ENCODE measurements at regions not wholly inside any gene's neighbourhood (a gene's known extent, or its start where the extent isn't known, plus 50 kb on each side); places are given as distances from the start of the nearest gene placed in this dataset.

GRCh38 chr4:180811556-180811955, 1431.6 kb upstream of the TENM3 start:
- Histone ChIP-seq H4K20me1 (ENCODE audit: insufficient read depth, low read length) (no peaks in the 10 kb centered on the region), H3K4me2 (ENCODE audit: low read depth, low read length) (no peak overlapping the region), H3K4me3 (replicated peaks in 1 of 3; ENCODE audit: insufficient read depth in 1 of 3, low read depth in 2 of 3, low read length in 3 of 3) (no peak overlapping the region), H3K4me1 (ENCODE audit: insufficient read depth, low read length) (no peaks in the 10 kb centered on the region), H3K9ac (ENCODE audit: insufficient read depth, low read depth, low read length) (no peak overlapping the region), H3K79me2 (ENCODE audit: insufficient read depth, low read length) (no peaks in the 10 kb centered on the region), H3K36me3 (replicated peaks in 1 of 2; ENCODE audit: control insufficient read depth in 1 of 2, insufficient read depth in 2 of 2, low read length in 2 of 2) (no peaks in the 10 kb centered on the region), H3K27ac (ENCODE audit: extremely low read length, insufficient read depth, low read length) (no peak overlapping the region), H3K9me3 (ENCODE audit: low read length) (no peaks in the 10 kb centered on the region), H3K27me3 (ENCODE audit: control insufficient read depth in 1 of 2, insufficient read depth in 2 of 2, low read length in 2 of 2) (no peaks in the 10 kb centered on the region), H2AFZ (ENCODE audit: low read length) (no peak overlapping the region)
- no peak for DNase-seq (ENCODE audit: low spot score)
- no peak for TF ChIP-seq RFX3 (CRISPR knock-in tag; IDR thresholded peaks at IDR 0.05)
- no peak for TF ChIP-seq LCORL (IDR thresholded peaks at IDR 0.05)
- no peak for TF ChIP-seq LCORL (CRISPR knock-in tag; IDR thresholded peaks at IDR 0.05)
- no peak for TF ChIP-seq AHDC1 (CRISPR knock-in tag; IDR thresholded peaks at IDR 0.05; ENCODE audit: borderline replicate concordance)
- TF ChIP-seq SALL1 (CRISPR knock-in tag; IDR thresholded peaks at IDR 0.05), result no peak
- TF ChIP-seq XBP1 (CRISPR knock-in tag; IDR thresholded peaks at IDR 0.05), result no peak
- TF ChIP-seq NCOR1 (IDR thresholded peaks at IDR 0.05; ENCODE audit: borderline replicate concordance, low read length), result no peak
- TF ChIP-seq, protein P1, sequence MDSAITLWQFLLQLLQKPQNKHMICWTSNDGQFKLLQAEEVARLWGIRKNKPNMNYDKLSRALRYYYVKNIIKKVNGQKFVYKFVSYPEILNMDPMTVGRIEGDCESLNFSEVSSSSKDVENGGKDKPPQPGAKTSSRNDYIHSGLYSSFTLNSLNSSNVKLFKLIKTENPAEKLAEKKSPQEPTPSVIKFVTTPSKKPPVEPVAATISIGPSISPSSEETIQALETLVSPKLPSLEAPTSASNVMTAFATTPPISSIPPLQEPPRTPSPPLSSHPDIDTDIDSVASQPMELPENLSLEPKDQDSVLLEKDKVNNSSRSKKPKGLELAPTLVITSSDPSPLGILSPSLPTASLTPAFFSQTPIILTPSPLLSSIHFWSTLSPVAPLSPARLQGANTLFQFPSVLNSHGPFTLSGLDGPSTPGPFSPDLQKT (CRISPR knock-in tag; IDR thresholded peaks at IDR 0.05; ENCODE audit: borderline replicate concordance), result no peak
- TF ChIP-seq FOXA1 (IDR thresholded peaks at IDR 0.05), result no peak
- TF ChIP-seq FOXA1 (CRISPR knock-in tag; IDR thresholded peaks at IDR 0.05), result no peak
- no peak for TF ChIP-seq MED13 (CRISPR knock-in tag; IDR thresholded peaks at IDR 0.05)
- TF ChIP-seq MIER3 (CRISPR knock-in tag; IDR thresholded peaks at IDR 0.05; ENCODE audit: borderline replicate concordance), result no peak
- TF ChIP-seq MTF1 (CRISPR knock-in tag; IDR thresholded peaks at IDR 0.05), result no peak
- no peak for TF ChIP-seq ZBTB44 (CRISPR knock-in tag; IDR thresholded peaks at IDR 0.05)
- TF ChIP-seq KMT2A (CRISPR knock-in tag; IDR thresholded peaks at IDR 0.05), result no peak
- TF ChIP-seq BORCS8-MEF2B (CRISPR knock-in tag; IDR thresholded peaks at IDR 0.05), result no peak
- intact Hi-C loops (cut with micrococcal nuclease; ENCODE audit: unreplicated experiment), result no loop called here
- in situ Hi-C loops (cut with HindIII; ENCODE audit: extremely low pct_ligation_motif_present, low pct_unique_long_range_greater_than_20kb), result no loop called here
- WGBS (ENCODE audit: low lambda C conversion rate), result 2% methylated on average over 1 of the region's 1 CpG
- POLR2A ChIA-PET, result no interaction called here
- no peak for ATAC-seq
- CTCF ChIA-PET (ENCODE audit: low intra/inter-chr PET ratio, low total read pairs), result no interaction called here
- BruUV-seq (replicated peaks), result no TSS peak
- FAIRE-seq, result no peak

Data from HepG2 (cell line).